T47D (cell line): ENCODE measurements at regions not wholly inside any gene's neighbourhood (a gene's known extent, or its start where the extent isn't known, plus 50 kb on each side); places are given as distances from the start of the nearest gene placed in this dataset.
"Not testable (repeated sequence)": the region's sequence is repeated elsewhere in the genome, so short reads cannot be mapped to it uniquely, and the experiment has no call there.

Experiments used
- DNase-seq, 2 experiments: peaks; one replicate each; pipeline versions ENCODE4 v3.0.0 to v3.0.0-alpha.2; 2011 to 2012; ENCODE audit warnings: low read depth in 1 of 2, low spot score in 1 of 2
- JUND ChIP-seq: IDR thresholded peaks from 2 replicates; pipeline ENCODE4 v1.6.1; 2012; ENCODE audit warnings: low read depth
- in situ Hi-C: cut with HindIII; loops from 2 replicates; pipeline ENCODE4 v1.10.0; 2016; ENCODE audit warnings: low sequenced_read_pairs, low pct_unique_long_range_greater_than_20kb

GRCh38 chr20:48375804-48376203, 452.0 kb downstream of the PREX1 start:
- no peak for TF ChIP-seq JUND
- no peak for DNase-seq
- in situ Hi-C loops, result no loop called here

GRCh38 chr20:48374991-48375595, 452.7 kb downstream of the PREX1 start:
- in situ Hi-C loops, result no loop called here
- no peak for DNase-seq
- TF ChIP-seq JUND, result no peak

GRCh38 chr20:48374031-48374907, 453.5 kb downstream of the PREX1 start:
- in situ Hi-C loops, DNase-seq: not testable (repeated sequence)

GRCh38 chr20:48373555-48373934, 454.3 kb downstream of the PREX1 start:
- in situ Hi-C loops, result no loop called here
- TF ChIP-seq JUND, result no peak

GRCh38 chr20:48372851-48373554, 454.8 kb downstream of the PREX1 start:
- DNase-seq, in situ Hi-C loops: not testable (repeated sequence)

More at GRCh38 chr20:48373555-48373934, 454.3 kb downstream of the PREX1 start:
- no peak for DNase-seq

- in situ Hi-C loops, result no loop called here
- no peak for TF ChIP-seq JUND
- DNase-seq, result no peak
Measured at GRCh38 chr20:48371211-48371610, 456.6 kb downstream of the PREX1 start.

GRCh38 chr20:48368580-48369021, 459.2 kb downstream of the PREX1 start:
- DNase-seq, in situ Hi-C loops: not testable (repeated sequence)

- DNase-seq, in situ Hi-C loops: not testable (repeated sequence)
Measured at GRCh38 chr20:48367541-48368358, 460.0 kb downstream of the PREX1 start.

GRCh38 chr20:48366230-48366629, 461.6 kb downstream of the PREX1 start:
- no peak for TF ChIP-seq JUND
- no peak for DNase-seq
- in situ Hi-C loops, result no loop called here

- in situ Hi-C loops, result no loop called here
- TF ChIP-seq JUND, result no peak
- DNase-seq, result no peak
Measured at GRCh38 chr20:48364688-48365421, 462.9 kb downstream of the PREX1 start.

GRCh38 chr20:48364055-48364454, 463.7 kb downstream of the PREX1 start:
- no peak for TF ChIP-seq JUND
- DNase-seq, result no peak
- in situ Hi-C loops, result no loop called here
